ENCODE measurements at regions not wholly inside any gene's neighbourhood (a gene's known extent, or its start where the extent isn't known, plus 50 kb on each side); places are given as distances from the start of the nearest gene placed in this dataset.

DNA sequence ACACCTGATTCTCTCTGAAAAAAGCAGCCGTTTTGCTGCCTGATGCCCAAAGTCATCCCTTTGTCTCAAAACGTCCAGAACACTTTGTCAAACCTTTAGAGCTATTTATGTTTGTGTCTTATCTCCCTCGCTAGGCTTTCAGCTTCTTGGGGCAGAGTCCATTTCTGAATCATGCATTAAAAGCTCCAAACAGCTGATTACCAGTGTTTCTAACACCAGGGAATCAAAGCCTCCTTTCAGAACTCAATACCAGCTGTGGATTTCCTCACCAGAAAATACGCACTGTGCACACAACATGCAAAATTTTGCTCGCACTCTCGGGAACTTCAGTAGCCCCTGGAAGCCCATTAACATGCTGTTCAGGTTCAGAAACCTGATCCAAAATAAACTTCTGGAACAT, 333.3 kb downstream of the HACE1 start:
- TF ChIP-seq EZH2 (IDR thresholded peaks at IDR 0.05; ENCODE audit: borderline replicate concordance, low read length) (no peak), CTCF (conservative IDR thresholded peaks at IDR 0.05 in 1 of 2, IDR thresholded peaks at IDR 0.05 in 1 of 2; ENCODE audit: extremely low read depth in 1 of 2, insufficient read depth in 1 of 2, low read depth in 1 of 2, low read length in 2 of 2) (no peak)
